ENCODE measurements at regions not wholly inside any gene's neighbourhood (a gene's known extent, or its start where the extent isn't known, plus 50 kb on each side); places are given as distances from the start of the nearest gene placed in this dataset.

GRCh38 chr15:61702224-61703020 is 357.8 kb downstream of the VPS13C start:
- no peak overlapping the region for H3K4me3 ChIP-seq (replicated peaks; ENCODE audit: low read depth, low read length)
- no peak for DNase-seq (ENCODE audit: extremely low read depth, low read depth)
- no peak for TF ChIP-seq CTCF (IDR thresholded peaks at IDR 0.05; ENCODE audit: low read depth, low read length, missing control alignments)

GRCh38 chr15:61701455-61701854 is 358.8 kb downstream of the VPS13C start:
- no peak for DNase-seq (ENCODE audit: extremely low read depth, low read depth)
- TF ChIP-seq CTCF (IDR thresholded peaks at IDR 0.05; ENCODE audit: low read depth, low read length, missing control alignments) = no peak
- no peak overlapping the region for H3K4me3 ChIP-seq (replicated peaks; ENCODE audit: low read depth, low read length)

GRCh38 chr15:61700803-61701202 is 359.4 kb downstream of the VPS13C start:
- no peak overlapping the region for H3K4me3 ChIP-seq (replicated peaks; ENCODE audit: low read depth, low read length)
- TF ChIP-seq CTCF (IDR thresholded peaks at IDR 0.05; ENCODE audit: low read depth, low read length, missing control alignments) = no peak
- DNase-seq (ENCODE audit: extremely low read depth, low read depth) = no peak

- no peak for DNase-seq (ENCODE audit: extremely low read depth, low read depth)
- H3K4me3 ChIP-seq (replicated peaks; ENCODE audit: low read depth, low read length) = no peak overlapping the region
- TF ChIP-seq CTCF (IDR thresholded peaks at IDR 0.05; ENCODE audit: low read depth, low read length, missing control alignments) = no peak
Measured at GRCh38 chr15:61697796-61698195, 362.5 kb downstream of the VPS13C start.

- no peak for DNase-seq (ENCODE audit: extremely low read depth, low read depth)
- H3K4me3 ChIP-seq (replicated peaks; ENCODE audit: low read depth, low read length) = no peak overlapping the region
- TF ChIP-seq CTCF (IDR thresholded peaks at IDR 0.05; ENCODE audit: low read depth, low read length, missing control alignments) = no peak
Measured at GRCh38 chr15:61689067-61689466, 371.2 kb downstream of the VPS13C start.

GRCh38 chr15:61687651-61688050 is 372.6 kb downstream of the VPS13C start:
- TF ChIP-seq CTCF (IDR thresholded peaks at IDR 0.05; ENCODE audit: low read depth, low read length, missing control alignments) = no peak
- no peak overlapping the region for H3K4me3 ChIP-seq (replicated peaks; ENCODE audit: low read depth, low read length)
- no peak for DNase-seq (ENCODE audit: extremely low read depth, low read depth)

- no peak overlapping the region for H3K4me3 ChIP-seq (replicated peaks; ENCODE audit: low read depth, low read length)
- DNase-seq (ENCODE audit: extremely low read depth, low read depth) = no peak
- TF ChIP-seq CTCF (IDR thresholded peaks at IDR 0.05; ENCODE audit: low read depth, low read length, missing control alignments) = no peak
Measured at GRCh38 chr15:61687124-61687523, 373.1 kb downstream of the VPS13C start.

Data from HFF-Myc (cell line).